ENCODE measurements at regions not wholly inside any gene's neighbourhood (a gene's known extent, or its start where the extent isn't known, plus 50 kb on each side); places are given as distances from the start of the nearest gene placed in this dataset.

DNA sequence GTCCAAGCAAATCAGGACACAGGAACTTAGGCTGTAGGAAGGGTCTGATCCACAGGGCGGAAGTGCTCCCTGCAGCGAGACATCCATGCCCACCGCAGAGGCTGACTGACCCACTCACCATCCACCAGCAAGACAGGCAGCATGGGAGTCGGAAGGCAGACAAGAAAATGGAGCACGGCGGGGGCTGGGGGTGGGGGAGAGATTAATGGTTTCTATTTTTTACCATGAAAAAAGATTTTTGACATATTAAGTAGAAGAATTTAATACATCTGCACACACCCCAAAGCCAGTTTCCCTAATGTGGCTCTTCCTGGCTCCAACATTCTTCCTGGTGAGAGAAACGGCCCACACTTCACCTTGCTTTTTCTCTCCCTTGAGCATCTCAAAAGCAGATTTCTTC, 55.1 kb upstream of the ST8SIA3 start:
- intact Hi-C loops (cut with DNase I), result no loop called here
- DNase-seq, result peak in 34 of 42 donors; percentile 7 to 73 (median 32)

DNA sequence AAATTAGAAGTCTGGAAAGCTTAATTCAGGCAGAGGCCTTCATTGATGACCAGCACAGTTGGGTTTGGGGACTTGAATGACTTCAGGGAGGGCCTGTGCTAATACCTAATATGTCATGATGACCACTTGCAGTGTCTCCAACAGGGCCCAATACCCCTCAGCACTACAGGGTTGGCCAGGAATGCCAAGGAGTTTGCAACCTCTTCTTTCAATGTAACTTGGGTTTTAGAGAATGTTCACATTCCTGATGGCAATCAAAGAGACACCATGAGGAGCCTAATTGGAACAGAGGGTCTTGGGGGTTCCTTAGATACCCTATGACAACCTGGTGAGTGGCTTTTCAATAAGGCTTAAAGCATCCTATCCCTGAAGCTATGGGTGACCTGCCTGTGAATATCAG, 52.4 kb upstream of the ST8SIA3 start:
- no peak for DNase-seq
- intact Hi-C loops (cut with DNase I), result no loop called here

DNA sequence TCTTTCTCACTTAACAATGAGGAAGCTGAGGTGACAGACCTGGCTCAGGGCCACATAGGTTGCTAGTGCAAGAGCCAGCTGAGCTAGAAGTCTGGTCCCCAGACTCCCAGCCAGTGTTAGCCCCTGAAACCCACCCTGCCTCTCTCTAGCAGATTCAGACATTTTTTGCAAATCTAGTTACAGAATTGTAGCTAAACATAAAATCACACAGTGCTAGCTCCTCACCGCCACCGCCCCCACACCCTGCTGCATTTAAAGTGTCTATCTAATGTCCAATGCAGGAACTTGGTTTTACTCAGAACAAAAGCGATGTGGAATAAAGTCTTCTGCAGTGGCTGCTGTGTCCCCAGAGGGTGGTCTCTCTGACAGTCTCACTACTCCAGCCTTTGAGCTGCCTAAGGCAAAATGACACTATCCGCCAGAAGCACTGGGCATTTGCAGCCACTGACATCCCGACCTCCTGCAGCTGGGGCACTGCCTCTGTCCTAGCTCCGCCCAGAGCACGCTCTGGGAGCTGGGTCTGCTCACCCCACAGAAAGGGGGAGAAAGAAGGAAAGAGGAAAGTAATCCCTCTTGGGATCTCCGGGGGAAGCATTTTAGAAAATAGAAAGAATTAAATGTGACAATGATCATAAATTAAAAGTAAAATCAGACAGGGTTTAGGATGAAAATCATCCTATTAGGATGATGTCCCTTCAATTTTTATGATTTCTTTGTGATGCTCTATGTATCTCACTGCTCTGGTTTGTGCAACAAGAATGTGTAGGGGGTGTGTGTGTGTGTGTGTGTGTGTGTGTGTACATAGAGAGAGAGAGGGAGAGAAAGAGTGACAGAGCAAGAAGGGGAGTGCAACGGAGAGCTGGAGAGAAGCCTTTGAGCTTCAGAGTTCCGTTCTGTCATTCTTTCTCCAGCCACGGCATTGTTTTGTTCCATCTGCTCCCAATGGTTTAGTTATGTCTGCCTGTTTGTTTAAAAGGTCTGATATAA, 50.5 kb upstream of the ST8SIA3 start:
- peak in 6 of 42 donors; percentile 13 to 37 (median 28) for DNase-seq
- intact Hi-C loops (cut with DNase I), result no loop called here

All from head of caudate nucleus (tissue), 42 donors.